ENCODE measurements at regions not wholly inside any gene's neighbourhood (a gene's known extent, or its start where the extent isn't known, plus 50 kb on each side); places are given as distances from the start of the nearest gene placed in this dataset.

GRCh38 chr18:78920456-78921138 is 59.0 kb upstream of the SALL3 start:
- no peak for DNase-seq (ENCODE audit: low read depth in 2 of 2)

DNA sequence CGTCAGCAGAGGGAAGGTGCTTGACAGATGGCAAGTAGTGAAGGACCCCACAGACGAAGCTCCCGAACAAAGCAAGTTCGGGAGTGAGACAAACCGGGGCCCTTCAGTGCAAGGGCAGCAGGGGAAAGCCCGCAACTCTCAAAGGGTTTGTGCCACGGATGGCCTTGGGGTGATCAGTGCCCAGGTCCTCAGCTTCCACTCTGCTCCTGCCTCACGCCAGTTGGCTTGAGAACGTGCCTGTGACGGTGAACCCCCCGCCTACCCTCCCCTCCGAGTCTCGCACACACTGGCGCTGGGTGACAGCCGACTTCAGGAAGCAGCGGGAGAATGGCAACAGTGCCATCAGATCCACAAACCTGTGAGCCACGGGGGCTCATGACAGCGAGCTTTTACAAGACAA is 56.8 kb upstream of the SALL3 start:
- no peak for DNase-seq (ENCODE audit: low read depth in 2 of 2)

DNA sequence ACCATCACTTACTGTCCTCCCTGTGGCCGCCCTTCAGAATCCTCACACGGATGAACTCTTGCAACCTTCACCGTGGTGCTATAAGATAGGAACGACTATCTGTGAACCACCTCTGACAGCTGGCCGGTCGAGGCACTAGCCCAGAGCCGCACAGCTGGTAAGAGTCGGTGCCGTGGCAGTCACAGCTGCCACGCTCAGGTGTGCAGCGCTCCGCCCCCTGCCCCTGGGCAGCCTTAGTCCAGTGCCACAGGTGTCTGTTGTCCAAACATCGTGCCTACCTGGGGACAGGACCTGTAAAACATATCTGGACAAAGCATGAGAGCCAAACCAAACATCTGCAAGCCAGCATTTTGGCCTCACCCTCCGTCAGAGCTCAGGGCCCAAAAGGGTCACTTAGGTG is 55.3 kb upstream of the SALL3 start:
- no peak for DNase-seq (ENCODE audit: low read depth in 2 of 2)

- no peak for DNase-seq (ENCODE audit: low read depth in 2 of 2)
These were observed 54.7 kb upstream of the SALL3 start for GRCh38 chr18:78924786-78925540.

DNA sequence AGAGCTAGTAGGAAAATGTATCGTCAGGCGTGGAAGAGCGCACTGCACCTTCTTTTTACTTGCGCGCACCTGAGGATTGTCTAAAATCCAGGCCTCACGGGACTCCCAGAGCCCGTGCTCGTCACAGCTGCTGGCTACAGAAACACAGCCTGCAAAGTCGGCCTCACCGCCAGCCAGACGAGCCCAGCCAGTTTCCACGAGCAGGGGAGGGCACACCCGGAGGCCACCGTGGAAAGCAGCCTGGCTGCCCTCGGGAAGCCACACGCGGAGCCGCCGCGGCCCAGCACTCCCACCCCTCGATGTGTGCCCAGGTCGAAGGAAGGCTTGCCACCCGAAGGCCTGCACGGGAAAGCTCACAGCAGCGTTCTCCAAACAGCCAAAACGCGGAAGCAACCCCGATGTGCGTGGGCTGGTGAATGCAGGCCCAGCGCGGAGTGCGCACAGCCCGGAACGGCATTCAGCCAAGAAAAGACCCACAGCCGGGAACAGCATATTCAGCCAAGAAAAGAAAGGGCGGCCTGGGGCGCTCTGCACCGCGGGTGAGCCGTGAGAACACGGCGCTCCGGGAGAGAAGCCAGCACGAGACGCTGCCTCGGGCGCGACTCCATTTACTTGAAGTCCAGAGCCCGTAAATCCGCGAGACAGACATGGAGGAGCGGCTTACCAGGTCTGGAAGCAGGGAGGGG is 53.9 kb upstream of the SALL3 start:
- no peak for DNase-seq (ENCODE audit: low read depth in 2 of 2)

DNA sequence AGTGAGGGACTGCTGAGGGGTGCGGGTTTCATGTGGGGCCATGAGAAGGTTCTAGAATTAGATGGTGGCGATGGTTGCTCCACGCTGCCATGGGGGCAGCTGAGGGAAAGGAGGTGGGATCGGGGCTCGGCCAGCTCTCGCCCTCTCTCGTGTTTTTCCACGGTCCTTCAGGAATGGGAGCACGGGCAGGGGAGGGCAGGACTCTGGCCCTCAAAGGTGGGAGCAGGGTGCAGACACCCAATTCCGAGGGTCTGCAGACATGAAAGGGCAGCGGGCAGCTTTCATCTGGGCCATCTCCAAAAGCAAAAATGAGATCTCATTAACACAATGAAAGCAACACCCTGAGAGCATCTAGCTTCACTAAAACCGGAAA is 53.4 kb upstream of the SALL3 start:
- no peak for DNase-seq (ENCODE audit: low read depth in 2 of 2)

DNA sequence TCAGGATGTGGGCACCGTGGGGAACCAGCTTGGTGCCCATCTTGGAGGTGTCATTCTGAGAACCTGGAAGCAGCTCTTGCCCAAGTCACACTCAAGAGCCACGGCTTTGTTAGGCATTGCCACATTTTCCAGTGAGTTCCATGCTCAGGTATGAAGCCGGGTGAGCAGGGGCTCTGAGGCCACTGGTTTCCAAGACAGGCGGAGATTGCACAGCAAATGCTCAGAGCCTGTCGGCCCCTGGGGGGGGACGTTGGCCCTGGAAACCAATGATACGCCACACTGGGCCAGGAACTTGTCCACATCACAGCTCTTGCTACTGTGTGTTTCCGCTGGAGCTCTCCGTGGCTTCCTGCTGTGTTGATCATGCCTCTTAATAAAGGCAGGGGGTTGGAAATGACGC is 52.5 kb upstream of the SALL3 start:
- no peak for DNase-seq (ENCODE audit: low read depth in 2 of 2)

GRCh38 chr18:78927616-78928015 is 52.0 kb upstream of the SALL3 start:
- DNase-seq (ENCODE audit: low read depth in 2 of 2), result no peak

- no peak for DNase-seq (ENCODE audit: low read depth in 2 of 2)
These were observed 51.5 kb upstream of the SALL3 start for GRCh38 chr18:78928076-78928475.

DNA sequence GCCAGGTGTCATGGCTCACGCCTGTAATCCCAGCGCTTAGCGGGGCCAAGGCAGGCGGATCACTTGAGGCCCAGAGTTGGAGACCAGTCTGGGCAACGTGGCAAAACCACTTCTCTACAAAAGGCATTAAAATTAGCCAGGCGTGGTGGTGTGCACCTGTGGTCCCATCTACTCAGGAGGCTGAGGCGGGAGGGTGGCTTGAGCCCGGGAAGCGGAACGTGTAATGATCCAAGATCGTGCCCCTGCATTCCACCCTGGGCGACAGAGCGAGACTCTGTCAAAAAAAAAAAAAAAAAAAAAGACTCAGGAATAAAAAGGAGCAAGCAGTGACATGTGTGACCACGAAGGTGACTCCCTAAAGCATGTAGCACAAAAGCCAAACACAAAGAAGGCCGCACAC is 50.1 kb upstream of the SALL3 start:
- no peak for DNase-seq (ENCODE audit: low read depth in 2 of 2)

Data from activated CD4-positive, alpha-beta T cell treated with anti-CD3 and anti-CD28 coated beads for 24 hours (primary cell).